Panc1 (cell line): ENCODE measurements at regions not wholly inside any gene's neighbourhood (a gene's known extent, or its start where the extent isn't known, plus 50 kb on each side); places are given as distances from the start of the nearest gene placed in this dataset.

Source experiments
- ATAC-seq: fragments of 200-7000 bp; cut with Tn5 transposase; 2 replicates; pipeline ENCODE4 v1.9.1; 2020; ENCODE audit warnings: mild to moderate bottlenecking, moderate library complexity
- BruUV-seq: library from RNA; stranded (reverse); fragments of 400-500 nt; replicated peaks from 2 replicates; lab custom pipeline; 2021; lab: Mats Ljungman, UMichigan
- CTCF ChIA-PET: fragments of 300-600 bp; sonication (Branson Sonifier 250); formaldehyde crosslinking; loops from one replicate; lab custom pipeline; 2022; ENCODE audit warnings: antibody characterized with exemption; lab: Charles Lee
- POLR2A ChIA-PET: fragments of 300-600 bp; sonication (Branson Sonifier 250); formaldehyde crosslinking; loops from one replicate; lab custom pipeline; 2022; ENCODE audit warnings: antibody characterized with exemption; lab: Charles Lee
- DNase-seq: peaks from one replicate; pipeline ENCODE4 v3.0.0-alpha.2; 2010; ENCODE audit warnings: low read depth, low spot score
- H3K27ac ChIP-seq: 2 replicates; pipeline ENCODE4 v1.5.1; 2011; ENCODE audit warnings: mild to moderate bottlenecking, low read length, inconsistent platforms
- H3K27me3 ChIP-seq: fragments of 200-500 bp; sonication (Bioruptor generic); 2 replicates; pipeline ENCODE4 v1.6.0; 2014; ENCODE audit warnings: low read length, inconsistent platforms; ENCODE audit not compliant: control insufficient read depth, insufficient read depth
- H3K36me3 ChIP-seq: fragments of 200-500 bp; sonication (Bioruptor generic); 2 replicates; pipeline ENCODE4 v1.5.1; 2014; ENCODE audit warnings: inconsistent platforms, mild to moderate bottlenecking, low read length, moderate library complexity; ENCODE audit not compliant: control insufficient read depth, insufficient read depth
- H3K4me1 ChIP-seq: 2 replicates; pipeline ENCODE4 v1.5.1; 2011; ENCODE audit warnings: inconsistent platforms, mild to moderate bottlenecking, low read length, moderate library complexity; ENCODE audit not compliant: control insufficient read depth, insufficient read depth
- H3K4me3 ChIP-seq, 2 experiments: 2 replicates each; pipeline ENCODE4 v1.5.1; 2011 to 2012; ENCODE audit warnings: low read depth in 2 of 2, low read length in 2 of 2, mild to moderate bottlenecking in 2 of 2, inconsistent platforms in 1 of 2, moderate library complexity in 1 of 2
- H3K9me3 ChIP-seq: fragments of 200-500 bp; sonication (Bioruptor generic); 2 replicates; pipeline ENCODE4 v1.5.1; 2014; ENCODE audit warnings: low read depth, mild to moderate bottlenecking, inconsistent platforms, low read length, moderate library complexity; ENCODE audit not compliant: control insufficient read depth, insufficient read depth
- POLR2AphosphoS5 ChIP-seq: IDR thresholded peaks from 2 replicates; pipeline ENCODE4 v1.6.1; 2012; ENCODE audit warnings: mild to moderate bottlenecking, low read depth, low read length, moderate library complexity
- SIN3A ChIP-seq: IDR thresholded peaks from 2 replicates; pipeline ENCODE4 v1.6.1; 2012; ENCODE audit warnings: low read depth, mild to moderate bottlenecking, low read length, moderate library complexity, borderline replicate concordance; ENCODE audit not compliant: insufficient read depth
- TCF7L2 ChIP-seq: IDR thresholded peaks from 2 replicates; pipeline ENCODE4 v1.6.1; 2011; ENCODE audit warnings: mild to moderate bottlenecking, low read depth, low read length, inconsistent platforms
- in situ Hi-C: cut with HindIII; loops from 2 replicates; pipeline ENCODE4 v1.10.0; 2016; ENCODE audit warnings: low sequenced_read_pairs, low pct_unique_long_range_greater_than_20kb
- intact Hi-C: fragments of 100-400 bp; cut with micrococcal nuclease; formaldehyde crosslinking; loops from one replicate; pipeline ENCODE4 v1.10.0; 2022; ENCODE audit not compliant: unreplicated experiment
- TF ChIP-seq, protein P1 (sequence below): fragments of 450-650 bp; IDR thresholded peaks from 2 replicates; pipeline ENCODE4 v1.5.1; 2017; ENCODE audit warnings: mild to moderate bottlenecking
- TF ChIP-seq, protein P2 (sequence below), 2 experiments: IDR thresholded peaks; 2 replicates each; pipeline ENCODE4 v1.6.1; 2011 to 2012; ENCODE audit warnings: low read depth in 2 of 2, control low read depth in 1 of 2, low read length in 1 of 2, mild to moderate bottlenecking in 1 of 2, moderate library complexity in 1 of 2; ENCODE audit not compliant: insufficient read depth in 1 of 2

DNA sequence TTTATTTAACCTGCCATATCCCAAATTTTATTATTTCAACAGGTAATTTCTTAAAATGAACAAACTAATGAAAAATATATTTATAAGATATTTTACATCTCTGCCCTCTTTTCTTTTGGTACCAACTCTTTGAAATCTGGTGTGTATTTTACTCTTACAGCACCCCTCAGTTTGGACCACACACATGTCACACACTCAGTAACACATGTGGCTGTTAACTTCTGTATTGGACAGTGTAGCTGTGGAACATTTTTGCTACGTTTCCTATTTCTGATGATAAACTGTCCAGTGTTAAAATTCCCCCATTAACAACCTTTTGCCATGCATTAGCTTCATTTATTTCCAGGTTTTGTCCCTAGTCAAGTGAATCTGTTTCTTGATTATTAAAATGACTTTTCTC, 250.6 kb downstream of the NFKBIZ start:
- Histone ChIP-seq H3K4me3 (no peak overlapping the region), H3K36me3 (no peaks in the 10 kb centered on the region), H3K9me3 (no peaks in the 10 kb centered on the region), H3K27me3 (no peaks in the 10 kb centered on the region), H3K27ac (no peak overlapping the region), H3K4me1 (no peaks in the 10 kb centered on the region)
- no peak for TF ChIP-seq TCF7L2
- TF ChIP-seq, protein P1, sequence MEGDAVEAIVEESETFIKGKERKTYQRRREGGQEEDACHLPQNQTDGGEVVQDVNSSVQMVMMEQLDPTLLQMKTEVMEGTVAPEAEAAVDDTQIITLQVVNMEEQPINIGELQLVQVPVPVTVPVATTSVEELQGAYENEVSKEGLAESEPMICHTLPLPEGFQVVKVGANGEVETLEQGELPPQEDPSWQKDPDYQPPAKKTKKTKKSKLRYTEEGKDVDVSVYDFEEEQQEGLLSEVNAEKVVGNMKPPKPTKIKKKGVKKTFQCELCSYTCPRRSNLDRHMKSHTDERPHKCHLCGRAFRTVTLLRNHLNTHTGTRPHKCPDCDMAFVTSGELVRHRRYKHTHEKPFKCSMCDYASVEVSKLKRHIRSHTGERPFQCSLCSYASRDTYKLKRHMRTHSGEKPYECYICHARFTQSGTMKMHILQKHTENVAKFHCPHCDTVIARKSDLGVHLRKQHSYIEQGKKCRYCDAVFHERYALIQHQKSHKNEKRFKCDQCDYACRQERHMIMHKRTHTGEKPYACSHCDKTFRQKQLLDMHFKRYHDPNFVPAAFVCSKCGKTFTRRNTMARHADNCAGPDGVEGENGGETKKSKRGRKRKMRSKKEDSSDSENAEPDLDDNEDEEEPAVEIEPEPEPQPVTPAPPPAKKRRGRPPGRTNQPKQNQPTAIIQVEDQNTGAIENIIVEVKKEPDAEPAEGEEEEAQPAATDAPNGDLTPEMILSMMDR = no peak
- TF ChIP-seq SIN3A = no peak
- TF ChIP-seq POLR2AphosphoS5 = no peak
- in situ Hi-C loops (no loop called here), intact Hi-C loops (no loop called here)
- ChIA-PET CTCF (no interaction called here), POLR2A (no interaction called here)
- DNase-seq = no peak
- BruUV-seq = no TSS peak
- no peak for ATAC-seq

DNA sequence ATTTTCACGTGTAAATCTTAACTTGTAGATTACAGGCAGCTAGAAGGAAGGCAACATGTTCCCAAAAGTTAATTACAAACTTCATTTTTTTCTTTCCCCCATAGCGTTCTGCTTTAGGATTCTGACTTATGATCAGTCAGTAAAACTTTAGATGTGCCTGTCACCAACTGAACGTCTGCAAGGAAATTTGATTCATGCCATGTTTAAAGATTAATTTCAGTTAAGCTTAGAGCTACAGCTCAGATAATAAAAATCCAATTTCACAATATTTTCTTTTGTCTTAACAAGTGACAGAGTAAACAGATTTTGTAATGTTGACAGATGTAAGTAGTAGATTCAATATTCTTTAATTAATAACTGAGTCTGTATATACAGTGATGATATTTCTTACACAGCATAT, 253.1 kb downstream of the NFKBIZ start:
- no peaks in the 10 kb centered on the region for H3K9me3 ChIP-seq
- no peaks in the 10 kb centered on the region for H3K4me1 ChIP-seq
- intact Hi-C loops (no loop called here), in situ Hi-C loops (no loop called here)
- no peak overlapping the region for H3K27ac ChIP-seq
- TF ChIP-seq TCF7L2 = no peak
- TF ChIP-seq POLR2AphosphoS5 = no peak
- TF ChIP-seq, protein P2, sequence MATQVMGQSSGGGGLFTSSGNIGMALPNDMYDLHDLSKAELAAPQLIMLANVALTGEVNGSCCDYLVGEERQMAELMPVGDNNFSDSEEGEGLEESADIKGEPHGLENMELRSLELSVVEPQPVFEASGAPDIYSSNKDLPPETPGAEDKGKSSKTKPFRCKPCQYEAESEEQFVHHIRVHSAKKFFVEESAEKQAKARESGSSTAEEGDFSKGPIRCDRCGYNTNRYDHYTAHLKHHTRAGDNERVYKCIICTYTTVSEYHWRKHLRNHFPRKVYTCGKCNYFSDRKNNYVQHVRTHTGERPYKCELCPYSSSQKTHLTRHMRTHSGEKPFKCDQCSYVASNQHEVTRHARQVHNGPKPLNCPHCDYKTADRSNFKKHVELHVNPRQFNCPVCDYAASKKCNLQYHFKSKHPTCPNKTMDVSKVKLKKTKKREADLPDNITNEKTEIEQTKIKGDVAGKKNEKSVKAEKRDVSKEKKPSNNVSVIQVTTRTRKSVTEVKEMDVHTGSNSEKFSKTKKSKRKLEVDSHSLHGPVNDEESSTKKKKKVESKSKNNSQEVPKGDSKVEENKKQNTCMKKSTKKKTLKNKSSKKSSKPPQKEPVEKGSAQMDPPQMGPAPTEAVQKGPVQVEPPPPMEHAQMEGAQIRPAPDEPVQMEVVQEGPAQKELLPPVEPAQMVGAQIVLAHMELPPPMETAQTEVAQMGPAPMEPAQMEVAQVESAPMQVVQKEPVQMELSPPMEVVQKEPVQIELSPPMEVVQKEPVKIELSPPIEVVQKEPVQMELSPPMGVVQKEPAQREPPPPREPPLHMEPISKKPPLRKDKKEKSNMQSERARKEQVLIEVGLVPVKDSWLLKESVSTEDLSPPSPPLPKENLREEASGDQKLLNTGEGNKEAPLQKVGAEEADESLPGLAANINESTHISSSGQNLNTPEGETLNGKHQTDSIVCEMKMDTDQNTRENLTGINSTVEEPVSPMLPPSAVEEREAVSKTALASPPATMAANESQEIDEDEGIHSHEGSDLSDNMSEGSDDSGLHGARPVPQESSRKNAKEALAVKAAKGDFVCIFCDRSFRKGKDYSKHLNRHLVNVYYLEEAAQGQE (IDR thresholded peaks at IDR 0.05; ENCODE audit: insufficient read depth in 1 of 2, low read depth in 2 of 2, low read length in 1 of 2) = no peak
- TF ChIP-seq, protein P1 = no peak
- no peak for TF ChIP-seq SIN3A
- H3K27me3 ChIP-seq = no peaks in the 10 kb centered on the region
- no peaks in the 10 kb centered on the region for H3K36me3 ChIP-seq
- DNase-seq (no peak), ATAC-seq (no peak)
- ChIA-PET CTCF (no interaction called here), POLR2A (no interaction called here)
- H3K4me3 ChIP-seq = no peak overlapping the region
- BruUV-seq = no TSS peak

DNA sequence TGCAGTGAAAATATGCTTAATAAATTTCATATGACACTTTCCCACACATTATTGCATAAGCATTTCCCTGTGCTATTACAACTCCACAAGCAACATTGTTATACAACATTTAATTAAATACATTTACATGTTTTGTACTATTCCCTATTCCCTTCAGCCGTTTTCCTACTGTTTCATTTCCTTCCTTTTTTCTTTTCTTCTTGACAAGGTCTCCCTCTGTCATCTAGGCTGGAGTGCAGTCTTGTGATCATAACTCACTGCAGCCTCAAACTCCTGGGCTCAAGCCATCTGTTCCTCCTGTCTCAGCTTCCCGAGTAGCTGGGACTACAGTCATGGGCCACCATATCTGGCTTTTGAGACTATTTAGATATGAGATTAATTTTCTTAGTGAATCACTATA, 254.7 kb downstream of the NFKBIZ start:
- POLR2A ChIA-PET = no interaction called here
- intact Hi-C loops = no loop called here
- no peak for TF ChIP-seq SIN3A
- TF ChIP-seq TCF7L2 = no peak
- no peak for TF ChIP-seq POLR2AphosphoS5
- TF ChIP-seq, protein P2 (IDR thresholded peaks at IDR 0.05; ENCODE audit: insufficient read depth in 1 of 2, low read depth in 2 of 2, low read length in 1 of 2) = no peak
- TF ChIP-seq, protein P1 = no peak
- no peak for DNase-seq
- no peaks in the 10 kb centered on the region for H3K36me3 ChIP-seq
- no TSS peak for BruUV-seq
- 0 out of 2 replicates have a peak, but pooled peaks cover 4% of the 10 kb centered on the region for H3K9me3 ChIP-seq
- no peaks in the 10 kb centered on the region for H3K4me1 ChIP-seq
- in situ Hi-C loops = no loop called here
- CTCF ChIA-PET = no interaction called here
- H3K27ac ChIP-seq = no peak overlapping the region
- H3K27me3 ChIP-seq = no peaks in the 10 kb centered on the region
- ATAC-seq = no peak
- H3K4me3 ChIP-seq = no peak overlapping the region
